Pancreas (tissue), 10 donors: ENCODE measurements at regions not wholly inside any gene's neighbourhood (a gene's known extent, or its start where the extent isn't known, plus 50 kb on each side); places are given as distances from the start of the nearest gene placed in this dataset.

Experiments
- ATAC-seq, 4 donors: fragments of 200-7000 bp; cut with Tn5 transposase; one replicate each; pipeline versions ENCODE4 v1.8.0 to v1.9.1; 2020; ENCODE audit warnings: mild to moderate bottlenecking in 4 of 4, moderate library complexity in 4 of 4
- DNase-seq, 6 donors: peaks; one replicate each; pipeline ENCODE4 v3.0.0-alpha.2; 2020
- FAIRE-seq: peaks from 2 replicates; lab custom pipeline; 2012; peaks lifted over from hg19 to GRCh38; lab: Jason Lieb, UNC
- H3K27ac ChIP-seq, 4 donors: fragments of 200-600 bp; sonication (generic); 1 replicate in 3 of 4; 2 replicates in 1 of 4; pipeline versions ENCODE4 v1.5.0 to v1.8.0; 2020
- H3K27me3 ChIP-seq, 4 donors: fragments of 200-600 bp; one replicate each; pipeline ENCODE4 v1.8.0; 2021
- H3K36me3 ChIP-seq, 3 donors: fragments of 200-600 bp; sonication (generic) in 1 of 3; one replicate each; pipeline versions ENCODE4 v1.5.0 to v1.8.0; 2020 to 2021
- H3K4me1 ChIP-seq, 3 donors: fragments of 200-600 bp; one replicate each; pipeline ENCODE4 v1.8.0; 2021
- H3K4me3 ChIP-seq, 4 donors: fragments of 200-600 bp; sonication (generic) in 2 of 4; one replicate each; pipeline versions ENCODE4 v1.5.0 to v1.8.0; 2020 to 2021
- H3K9me3 ChIP-seq, 4 donors: fragments of 200-600 bp; one replicate each; pipeline ENCODE4 v1.8.0; 2021
- WGBS, 2 donors: extraction: QIAGEN DNeasy Blood & Tissue Kit; methylation state at CpG; one replicate each; pipeline ENCODE4 v1.1.7; 2013; 5-methylcytosine and 5-hydroxymethylcytosine counted together
- intact Hi-C, 3 donors: fragments of 100-400 bp; cut with DNase I; formaldehyde crosslinking; loops; one replicate each; pipeline versions ENCODE4 v1.11.1 to v1.14.2; 2022
- TF ChIP-seq, protein P1 (sequence below), 4 donors: fragments of 200-600 bp; sonication (generic) in 3 of 4; IDR thresholded peaks; one replicate each; pipeline versions ENCODE4 v1.5.0 to v1.8.0; 2021; ENCODE audit warnings: antibody characterized with exemption in 4 of 4
- donor health status: healthy with polysubstance abuse.
- donor health status: DM: no; HTN: no; CAD: no; lungs with moderate emphysema.
- donor health status: DM: no; HTN: no; CAD: no.
- donor health status: control.
- donor health status: control.
- donor health status: Bipolar disorder and iron deficiency.
- donor health status: DM: yes; HTN: yes; CAD: no.
- donor health status: DM: no; HTN: no; CAD: no.
- donor health status: DM: no; HTN: no; CAD: no.
- donor health status: DM: yes; HTN: yes; CAD: no.

DNA sequence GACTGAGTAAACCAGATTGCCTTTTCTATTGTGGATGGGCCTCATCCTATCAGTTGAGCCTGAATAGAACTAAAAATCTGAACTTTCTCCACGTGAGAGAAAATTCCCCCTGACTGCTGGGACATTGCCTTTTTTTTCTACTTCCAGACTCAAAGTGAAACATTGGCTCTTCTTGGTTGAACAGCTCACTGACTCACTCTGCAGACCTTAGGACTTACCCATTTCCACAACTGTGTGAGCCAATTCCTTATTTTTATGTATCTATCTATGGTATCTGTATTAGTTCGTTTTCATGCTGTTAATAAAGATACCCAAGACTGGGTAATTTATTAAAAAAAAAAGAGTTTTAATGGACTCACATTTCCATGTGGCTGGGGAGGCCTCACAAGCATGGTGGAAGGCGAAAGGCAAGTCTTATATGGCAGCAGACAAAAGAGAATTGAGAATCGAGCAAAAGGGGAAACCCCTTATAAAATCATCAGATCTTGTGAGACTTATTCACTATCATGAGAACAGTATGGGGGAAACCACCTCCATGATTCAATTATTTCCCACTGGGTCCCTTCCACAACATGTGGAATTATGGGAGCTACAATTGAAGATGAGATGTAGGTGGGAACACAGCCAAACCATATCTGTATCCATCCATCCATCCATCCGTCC, 306.7 kb upstream of the SLC24A2 start:
- Histone ChIP-seq H3K27me3 (no peaks in the 10 kb centered on the region), H3K9me3 (no peaks in the 10 kb centered on the region), H3K36me3 (no peaks in the 10 kb centered on the region), H3K4me1 (no peaks in the 10 kb centered on the region), H3K4me3 (no peak overlapping the region), H3K27ac (no peak overlapping the region)
- 76 to 85% methylated on average over 5 of the region's 5 CpGs for WGBS, 2 donors
- DNase-seq (no peak), FAIRE-seq (no peak), ATAC-seq (no peak)
- TF ChIP-seq, protein P1, sequence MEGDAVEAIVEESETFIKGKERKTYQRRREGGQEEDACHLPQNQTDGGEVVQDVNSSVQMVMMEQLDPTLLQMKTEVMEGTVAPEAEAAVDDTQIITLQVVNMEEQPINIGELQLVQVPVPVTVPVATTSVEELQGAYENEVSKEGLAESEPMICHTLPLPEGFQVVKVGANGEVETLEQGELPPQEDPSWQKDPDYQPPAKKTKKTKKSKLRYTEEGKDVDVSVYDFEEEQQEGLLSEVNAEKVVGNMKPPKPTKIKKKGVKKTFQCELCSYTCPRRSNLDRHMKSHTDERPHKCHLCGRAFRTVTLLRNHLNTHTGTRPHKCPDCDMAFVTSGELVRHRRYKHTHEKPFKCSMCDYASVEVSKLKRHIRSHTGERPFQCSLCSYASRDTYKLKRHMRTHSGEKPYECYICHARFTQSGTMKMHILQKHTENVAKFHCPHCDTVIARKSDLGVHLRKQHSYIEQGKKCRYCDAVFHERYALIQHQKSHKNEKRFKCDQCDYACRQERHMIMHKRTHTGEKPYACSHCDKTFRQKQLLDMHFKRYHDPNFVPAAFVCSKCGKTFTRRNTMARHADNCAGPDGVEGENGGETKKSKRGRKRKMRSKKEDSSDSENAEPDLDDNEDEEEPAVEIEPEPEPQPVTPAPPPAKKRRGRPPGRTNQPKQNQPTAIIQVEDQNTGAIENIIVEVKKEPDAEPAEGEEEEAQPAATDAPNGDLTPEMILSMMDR (IDR thresholded peaks at IDR 0.05): no peak
- intact Hi-C loops: no loop called here

DNA sequence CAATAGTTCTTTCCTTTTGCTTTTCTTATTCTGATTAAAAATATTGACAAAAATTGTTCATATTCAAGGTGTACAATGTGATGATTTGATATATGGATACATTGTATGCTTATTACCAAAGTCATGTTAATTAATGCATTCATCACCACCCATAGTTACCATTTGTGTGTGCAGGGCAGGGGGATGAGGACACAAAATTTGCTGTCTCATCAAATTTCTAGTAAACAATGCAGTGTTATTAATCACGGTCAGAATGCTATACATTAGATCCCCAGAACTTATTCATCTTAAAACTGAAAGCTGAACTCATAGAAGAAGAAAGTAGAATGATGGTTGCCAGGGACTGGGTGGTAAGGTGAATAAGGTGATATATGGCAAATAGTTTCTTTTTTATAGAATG, 303.7 kb upstream of the SLC24A2 start:
- WGBS, 2 donors: 73 to 82% methylated on average over 1 of the region's 1 CpG
- DNase-seq: no peak
- Histone ChIP-seq H3K4me3 (no peak overlapping the region), H3K27me3 (no peaks in the 10 kb centered on the region), H3K9me3 (no peaks in the 10 kb centered on the region), H3K4me1 (no peaks in the 10 kb centered on the region), H3K36me3 (no peaks in the 10 kb centered on the region), H3K27ac (no peak overlapping the region)
- intact Hi-C loops: no loop called here
- no peak for FAIRE-seq
- ATAC-seq: no peak
- TF ChIP-seq, protein P1 (IDR thresholded peaks at IDR 0.05): no peak

DNA sequence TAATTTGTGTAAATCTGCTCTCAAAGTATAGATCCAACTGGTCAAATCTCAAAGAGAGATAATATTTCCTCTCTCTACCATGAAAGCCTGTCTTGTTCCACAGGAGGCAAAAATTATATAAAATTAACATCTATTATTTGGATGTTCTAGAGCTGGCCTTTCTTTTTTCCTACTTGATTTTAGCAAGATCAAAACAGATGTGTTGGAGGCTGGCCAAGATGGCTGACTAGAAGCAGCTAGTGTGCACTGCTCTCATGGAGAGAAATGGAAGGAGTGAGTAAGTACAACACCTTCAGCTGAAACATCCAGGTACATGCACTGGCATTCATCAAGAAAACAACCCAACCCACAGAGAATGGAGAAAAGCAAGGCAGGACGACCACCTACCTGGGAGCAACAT, 298.6 kb upstream of the SLC24A2 start:
- intact Hi-C loops: no loop called here

DNA sequence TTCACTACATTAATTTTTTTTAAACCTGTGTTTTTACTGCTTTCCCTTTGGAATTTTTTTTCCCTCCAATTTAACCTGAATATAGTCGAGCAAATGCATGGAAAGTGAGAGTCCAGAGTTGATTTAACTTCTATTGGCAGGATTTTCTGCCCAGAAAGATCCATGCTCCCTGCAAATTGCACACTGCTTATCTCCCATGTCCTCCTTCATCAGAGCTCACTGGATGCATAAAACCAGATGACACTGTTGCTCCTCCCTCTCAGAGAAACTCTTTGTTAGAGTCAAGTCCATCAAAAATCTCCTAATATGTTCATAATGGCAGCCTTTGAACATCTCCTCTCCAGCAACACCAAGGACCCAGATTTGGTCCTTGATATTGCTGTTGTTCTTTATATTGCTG, 297.0 kb upstream of the SLC24A2 start:
- Histone ChIP-seq H3K9me3 (no peaks in the 10 kb centered on the region), H3K27me3 (no peaks in the 10 kb centered on the region), H3K4me3 (no peak overlapping the region), H3K36me3 (no peaks in the 10 kb centered on the region), H3K4me1 (no peaks in the 10 kb centered on the region), H3K27ac (no peak overlapping the region)
- ATAC-seq (no peak), DNase-seq (no peak), FAIRE-seq (no peak)
- TF ChIP-seq, protein P1 (IDR thresholded peaks at IDR 0.05): no peak
- WGBS, 2 donors: 65 to 81% methylated on average over 1 of the region's 1 CpG
- intact Hi-C loops: no loop called here

More for the DNA sequence above, 298.6 kb upstream of the SLC24A2 start:
- Histone ChIP-seq H3K9me3 (no peaks in the 10 kb centered on the region), H3K27me3 (no peaks in the 10 kb centered on the region), H3K27ac (no peak overlapping the region), H3K36me3 (no peaks in the 10 kb centered on the region), H3K4me1 (no peaks in the 10 kb centered on the region), H3K4me3 (no peak overlapping the region)
- no peak for FAIRE-seq
- TF ChIP-seq, protein P1 (IDR thresholded peaks at IDR 0.05): no peak
- 79 to 86% methylated on average over 1 of the region's 1 CpG for WGBS, 2 donors
- no peak for DNase-seq
- no peak for ATAC-seq

DNA sequence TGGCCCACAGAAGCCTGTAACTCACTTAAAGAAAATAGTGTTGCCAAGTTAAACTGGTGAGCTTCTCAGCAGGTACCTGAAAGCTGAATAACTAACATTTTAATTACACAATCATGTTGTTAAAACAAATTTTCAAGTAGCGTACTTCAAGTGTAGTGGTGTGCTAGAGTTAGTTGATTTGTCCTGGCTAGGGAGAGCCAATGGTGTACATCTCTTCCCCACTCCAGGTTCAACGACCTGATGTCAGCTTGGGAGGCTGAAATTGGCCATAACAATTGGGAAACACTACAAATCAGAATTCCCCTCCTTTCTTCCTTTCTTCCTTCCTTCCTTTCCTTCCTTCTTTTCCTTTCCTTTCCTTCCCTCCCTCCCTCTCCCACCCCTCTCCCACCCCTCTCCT, 295.3 kb upstream of the SLC24A2 start:
- no peak overlapping the region for H3K4me3 ChIP-seq
- TF ChIP-seq, protein P1 (IDR thresholded peaks at IDR 0.05): no peak
- H3K27me3 ChIP-seq: no peaks in the 10 kb centered on the region
- ATAC-seq: no peak
- H3K27ac ChIP-seq: no peak overlapping the region
- 16 to 46% methylated on average over 2 of the region's 2 CpGs for WGBS, 2 donors
- H3K4me1 ChIP-seq: no peaks in the 10 kb centered on the region
- H3K9me3 ChIP-seq: no peaks in the 10 kb centered on the region
- intact Hi-C loops: no loop called here
- FAIRE-seq: no peak
- H3K36me3 ChIP-seq: no peaks in the 10 kb centered on the region
- no peak for DNase-seq
